SK-N-SH (cell line): ENCODE measurements at regions not wholly inside any gene's neighbourhood (a gene's known extent, or its start where the extent isn't known, plus 50 kb on each side); places are given as distances from the start of the nearest gene placed in this dataset.

Experiments used
- CHD2 ChIP-seq: fragments of 150-350 bp; IDR thresholded peaks from 2 replicates; pipeline ENCODE4 v1.6.1; 2018; ENCODE audit warnings: low read length; ENCODE audit not compliant: partially characterized antibody
- ELF1 ChIP-seq: IDR thresholded peaks from 2 replicates; pipeline ENCODE4 v1.4.0; 2012
- EP300 ChIP-seq, 2 experiments: IDR thresholded peaks; 2 replicates each; pipeline versions ENCODE4 v1.4.0 to v1.6.1; 2012; ENCODE audit warnings: borderline replicate concordance in 1 of 2, low read depth in 1 of 2, low read length in 1 of 2
- EZH2phosphoT487 ChIP-seq: fragments of 200-600 bp; sonication (generic); IDR thresholded peaks from 2 replicates; pipeline ENCODE4 v1.6.1; 2017; ENCODE audit warnings: low read depth, mixed run types, mild to moderate bottlenecking, antibody characterized with exemption, moderate library complexity, borderline replicate concordance
- FOXM1 ChIP-seq: IDR thresholded peaks from 2 replicates; pipeline ENCODE4 v1.4.0; 2012; ENCODE audit warnings: low read depth, mild to moderate bottlenecking
- MXI1 ChIP-seq: IDR thresholded peaks from 2 replicates; pipeline ENCODE4 v1.6.1; 2012; ENCODE audit warnings: mild to moderate bottlenecking, low read depth, low read length, improper control_type of control experiment
- POLR2AphosphoS5 ChIP-seq: IDR thresholded peaks from 2 replicates; pipeline ENCODE4 v1.6.1; 2012; ENCODE audit warnings: low read depth, low read length
- RAD21 ChIP-seq: IDR thresholded peaks from 2 replicates; pipeline ENCODE4 v1.6.1; 2012; ENCODE audit warnings: mild to moderate bottlenecking, low read length
- RFX5 ChIP-seq: IDR thresholded peaks from 2 replicates; pipeline ENCODE4 v1.6.1; 2012; ENCODE audit warnings: mild to moderate bottlenecking, improper control_type of control experiment, low read length
- RXRA ChIP-seq: IDR thresholded peaks from 2 replicates; pipeline ENCODE4 v1.4.0; 2012; ENCODE audit warnings: low read depth, mild to moderate bottlenecking, borderline replicate concordance
- TCF12 ChIP-seq: IDR thresholded peaks from 2 replicates; pipeline ENCODE4 v1.4.0; 2012
- YY1 ChIP-seq: IDR thresholded peaks from 2 replicates; pipeline ENCODE4 v1.4.0; 2012; ENCODE audit warnings: low read depth, mild to moderate bottlenecking
- TF ChIP-seq, protein P1 (sequence below): fragments of 200-600 bp; sonication (generic); IDR thresholded peaks from 2 replicates; pipeline ENCODE4 v1.6.1; 2017; ENCODE audit warnings: antibody characterized with exemption, mild to moderate bottlenecking, moderate library complexity
- TF ChIP-seq, protein P2 (sequence below): IDR thresholded peaks from 2 replicates; pipeline ENCODE4 v1.4.0; 2012; ENCODE audit warnings: low read depth

- TF ChIP-seq, protein P1, sequence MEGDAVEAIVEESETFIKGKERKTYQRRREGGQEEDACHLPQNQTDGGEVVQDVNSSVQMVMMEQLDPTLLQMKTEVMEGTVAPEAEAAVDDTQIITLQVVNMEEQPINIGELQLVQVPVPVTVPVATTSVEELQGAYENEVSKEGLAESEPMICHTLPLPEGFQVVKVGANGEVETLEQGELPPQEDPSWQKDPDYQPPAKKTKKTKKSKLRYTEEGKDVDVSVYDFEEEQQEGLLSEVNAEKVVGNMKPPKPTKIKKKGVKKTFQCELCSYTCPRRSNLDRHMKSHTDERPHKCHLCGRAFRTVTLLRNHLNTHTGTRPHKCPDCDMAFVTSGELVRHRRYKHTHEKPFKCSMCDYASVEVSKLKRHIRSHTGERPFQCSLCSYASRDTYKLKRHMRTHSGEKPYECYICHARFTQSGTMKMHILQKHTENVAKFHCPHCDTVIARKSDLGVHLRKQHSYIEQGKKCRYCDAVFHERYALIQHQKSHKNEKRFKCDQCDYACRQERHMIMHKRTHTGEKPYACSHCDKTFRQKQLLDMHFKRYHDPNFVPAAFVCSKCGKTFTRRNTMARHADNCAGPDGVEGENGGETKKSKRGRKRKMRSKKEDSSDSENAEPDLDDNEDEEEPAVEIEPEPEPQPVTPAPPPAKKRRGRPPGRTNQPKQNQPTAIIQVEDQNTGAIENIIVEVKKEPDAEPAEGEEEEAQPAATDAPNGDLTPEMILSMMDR = no peak
- TF ChIP-seq POLR2AphosphoS5 (no peak), FOXM1 (no peak), CHD2 (no peak), MXI1 (no peak), RAD21 (no peak), EP300 (IDR thresholded peaks at IDR 0.05; ENCODE audit: borderline replicate concordance in 1 of 2, low read depth in 1 of 2, low read length in 1 of 2) (no peak), YY1 (no peak), EZH2phosphoT487 (no peak), RFX5 (no peak), ELF1 (no peak), RXRA (no peak), TCF12 (no peak)
- TF ChIP-seq, protein P2, sequence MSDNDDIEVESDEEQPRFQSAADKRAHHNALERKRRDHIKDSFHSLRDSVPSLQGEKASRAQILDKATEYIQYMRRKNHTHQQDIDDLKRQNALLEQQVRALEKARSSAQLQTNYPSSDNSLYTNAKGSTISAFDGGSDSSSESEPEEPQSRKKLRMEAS = no peak
These were observed 333.1 kb downstream of the ZNF516 start for GRCh38 chr18:76161983-76162382.
